ENCODE measurements at regions not wholly inside any gene's neighbourhood (a gene's known extent, or its start where the extent isn't known, plus 50 kb on each side); places are given as distances from the start of the nearest gene placed in this dataset.

- no peak for TF ChIP-seq CTCF (IDR thresholded peaks at IDR 0.05; ENCODE audit: borderline replicate concordance, control extremely low read depth, extremely low read depth, insufficient read depth, missing control alignments)
- no peak for DNase-seq (ENCODE audit: low spot score)
- in situ Hi-C loops (cut with MboI; ENCODE audit: low sequenced_read_pairs, unreplicated experiment) = no loop called here
Observed at GRCh38 chr5:32842813-32843530, 131.9 kb downstream of the NPR3 start.

- no peak for TF ChIP-seq CTCF (IDR thresholded peaks at IDR 0.05; ENCODE audit: borderline replicate concordance, control extremely low read depth, extremely low read depth, insufficient read depth, missing control alignments)
- no peak for DNase-seq (ENCODE audit: low spot score)
- in situ Hi-C loops (cut with MboI; ENCODE audit: low sequenced_read_pairs, unreplicated experiment) = no loop called here
Observed at GRCh38 chr5:32843531-32843895, 132.4 kb downstream of the NPR3 start.

GRCh38 chr5:32845171-32845570 lies 134.1 kb downstream of the NPR3 start:
- TF ChIP-seq CTCF (IDR thresholded peaks at IDR 0.05; ENCODE audit: borderline replicate concordance, control extremely low read depth, extremely low read depth, insufficient read depth, missing control alignments) = no peak
- in situ Hi-C loops (cut with MboI; ENCODE audit: low sequenced_read_pairs, unreplicated experiment) = no loop called here
- no peak for DNase-seq (ENCODE audit: low spot score)

GRCh38 chr5:32848120-32848519 lies 137.0 kb downstream of the NPR3 start:
- in situ Hi-C loops (cut with MboI; ENCODE audit: low sequenced_read_pairs, unreplicated experiment) = no loop called here
- no peak for DNase-seq (ENCODE audit: low spot score)

GRCh38 chr5:32848681-32849080 lies 137.6 kb downstream of the NPR3 start:
- TF ChIP-seq CTCF (IDR thresholded peaks at IDR 0.05; ENCODE audit: borderline replicate concordance, control extremely low read depth, extremely low read depth, insufficient read depth, missing control alignments) = no peak
- in situ Hi-C loops (cut with MboI; ENCODE audit: low sequenced_read_pairs, unreplicated experiment) = no loop called here
- no peak for DNase-seq (ENCODE audit: low spot score)

More at GRCh38 chr5:32848120-32848519, 137.0 kb downstream of the NPR3 start:
- TF ChIP-seq CTCF (IDR thresholded peaks at IDR 0.05; ENCODE audit: borderline replicate concordance, control extremely low read depth, extremely low read depth, insufficient read depth, missing control alignments) = no peak

GRCh38 chr5:32850817-32851496 lies 139.8 kb downstream of the NPR3 start:
- TF ChIP-seq CTCF (IDR thresholded peaks at IDR 0.05; ENCODE audit: borderline replicate concordance, control extremely low read depth, extremely low read depth, insufficient read depth, missing control alignments) = no peak
- DNase-seq (ENCODE audit: low spot score) = no peak
- in situ Hi-C loops (cut with MboI; ENCODE audit: low sequenced_read_pairs, unreplicated experiment) = no loop called here
